Mucosa of gallbladder (tissue), 1 donor: ENCODE measurements at regions not wholly inside any gene's neighbourhood (a gene's known extent, or its start where the extent isn't known, plus 50 kb on each side); places are given as distances from the start of the nearest gene placed in this dataset.

ENCODE experiments used
- DNase-seq: peaks from one replicate; pipeline ENCODE4 v3.0.0-alpha.2; 2020; ENCODE audit warnings: low spot score
- donor health status: DM: no; HTN: no; CAD: no.

DNA sequence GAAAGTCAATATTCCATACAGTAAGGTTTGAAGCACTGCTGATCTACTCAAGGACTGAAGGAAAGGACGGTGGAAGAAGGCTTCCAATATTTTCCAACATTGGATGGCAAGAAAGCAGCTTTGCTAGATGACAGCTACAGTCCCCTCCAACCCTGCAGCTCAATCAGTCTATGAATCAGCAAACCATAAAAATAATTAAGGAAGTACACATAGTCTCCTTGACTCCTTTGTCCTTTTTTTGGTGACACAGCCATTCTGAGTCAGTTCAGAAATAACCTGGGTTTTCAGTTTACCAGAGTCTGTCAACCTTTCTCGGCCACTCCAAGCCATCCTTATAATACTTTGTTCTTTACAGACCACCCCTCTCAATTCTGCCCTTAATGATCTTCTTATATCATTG lies 232.5 kb downstream of the IBTK start:
- DNase-seq = no peak

DNA sequence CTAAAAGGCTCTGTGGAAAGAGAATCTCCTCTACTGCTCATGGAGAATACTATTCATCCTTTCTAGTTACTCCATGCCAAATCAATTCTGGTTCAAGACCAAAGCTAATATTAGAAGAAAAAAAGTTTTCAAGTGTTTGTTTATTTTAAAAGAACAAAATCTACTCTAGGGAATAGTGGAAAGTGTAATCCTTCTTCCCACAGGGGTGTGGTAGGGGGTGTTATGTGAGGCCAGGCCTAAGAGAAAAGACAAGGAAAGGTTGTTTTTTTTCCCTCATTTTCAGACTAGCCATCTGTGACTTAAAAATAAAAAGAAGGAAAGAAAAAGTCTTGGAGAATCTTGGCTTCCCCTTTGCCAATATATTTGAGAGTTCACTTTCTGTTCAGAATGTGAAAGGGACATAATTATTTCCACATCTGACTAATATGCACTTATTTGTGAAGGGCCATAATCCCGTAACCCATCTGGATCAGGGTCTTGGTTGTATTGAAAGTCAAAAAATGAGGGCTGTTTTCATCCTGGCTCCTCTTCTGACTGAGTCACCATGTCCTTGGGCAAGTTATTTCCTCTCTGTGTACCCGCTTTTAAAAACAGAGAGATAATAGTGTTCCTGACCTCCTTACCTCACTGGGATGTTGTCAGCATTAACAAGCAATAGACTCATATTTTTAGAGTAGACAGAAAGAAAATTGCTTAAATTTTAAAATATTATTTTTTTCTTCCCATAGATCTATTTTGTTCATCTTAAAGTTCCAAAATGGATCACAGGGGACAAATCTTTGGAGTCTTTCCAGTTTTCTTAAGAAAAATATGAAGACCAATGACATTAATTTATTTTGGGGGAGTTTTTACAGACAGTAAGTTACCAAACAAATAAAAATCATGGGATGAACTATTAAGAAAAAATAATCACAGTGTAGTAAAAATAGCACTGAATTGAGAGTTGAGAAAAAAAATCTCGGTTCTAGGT lies 233.7 kb downstream of the IBTK start:
- DNase-seq = no peak

DNA sequence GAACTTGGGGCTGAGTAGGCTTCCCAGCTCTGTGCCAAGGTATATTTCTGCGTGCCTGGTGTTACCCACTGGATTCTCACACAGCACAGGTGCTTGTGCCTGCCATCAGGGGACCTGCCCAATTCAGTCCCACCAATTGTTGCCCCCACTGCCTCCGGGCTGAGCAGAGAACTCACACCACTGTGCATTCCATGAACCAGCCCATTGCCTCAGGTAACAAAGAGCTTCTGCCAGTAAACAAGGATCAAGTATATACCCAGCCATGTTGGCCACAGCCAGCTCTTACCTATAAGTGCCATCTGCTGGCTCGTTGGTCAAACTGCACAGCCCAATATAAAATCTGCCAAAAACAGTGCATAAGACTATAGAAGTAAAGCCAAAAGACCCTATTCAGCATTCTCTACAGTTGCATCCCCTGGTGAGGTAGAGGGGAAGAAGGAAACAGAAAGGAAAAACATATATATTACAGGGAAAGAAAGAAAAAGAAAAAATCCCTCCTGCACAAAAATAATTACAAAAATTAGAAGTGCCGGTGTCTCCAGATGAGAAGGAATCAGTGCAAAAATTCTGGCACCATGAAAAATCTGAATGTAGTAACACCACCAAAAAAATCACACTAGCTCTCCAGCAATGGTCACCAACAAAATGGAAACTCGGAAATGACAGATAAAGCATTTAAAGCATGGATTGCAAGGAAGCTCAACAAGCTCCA lies 241.4 kb downstream of the IBTK start:
- no peak for DNase-seq

DNA sequence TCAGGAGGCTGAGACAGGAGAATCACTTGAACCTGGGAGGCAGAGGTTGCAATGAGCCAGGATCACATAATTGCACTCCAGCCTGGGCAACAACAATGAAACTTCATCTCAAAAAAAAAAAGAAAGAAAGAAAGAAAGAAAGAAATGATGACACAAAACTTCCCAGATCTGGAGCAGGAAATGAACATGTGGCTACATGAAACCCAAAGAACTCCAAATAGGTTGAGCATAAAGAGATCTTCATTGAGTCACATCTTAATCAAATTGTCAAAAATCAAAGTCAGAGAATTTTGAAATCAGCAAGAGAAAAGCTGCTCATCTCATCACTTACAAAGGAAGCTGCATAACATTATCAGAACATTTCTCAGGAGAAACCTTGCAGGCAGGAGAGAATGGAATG lies 247.0 kb downstream of the IBTK start:
- DNase-seq = no peak

DNA sequence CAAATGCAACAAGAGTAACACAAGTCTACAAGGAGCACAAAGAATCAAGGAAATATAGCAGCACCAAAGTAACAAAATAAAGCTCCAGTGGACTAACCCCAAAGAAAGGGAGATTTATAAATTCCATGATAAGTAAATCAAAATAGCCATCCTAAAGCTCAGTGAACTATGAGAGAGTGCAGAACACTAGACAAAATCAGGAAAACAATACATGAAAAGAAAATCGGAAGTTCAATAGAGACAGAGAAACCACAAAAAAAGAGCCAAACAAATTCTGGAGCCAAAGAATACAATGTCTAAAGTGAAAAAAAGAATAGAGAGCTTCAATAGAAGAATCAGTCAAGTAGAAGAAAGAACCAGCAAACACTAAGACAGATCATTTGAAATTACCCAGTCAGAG lies 247.3 kb upstream of the TENT5A start:
- no peak for DNase-seq

DNA sequence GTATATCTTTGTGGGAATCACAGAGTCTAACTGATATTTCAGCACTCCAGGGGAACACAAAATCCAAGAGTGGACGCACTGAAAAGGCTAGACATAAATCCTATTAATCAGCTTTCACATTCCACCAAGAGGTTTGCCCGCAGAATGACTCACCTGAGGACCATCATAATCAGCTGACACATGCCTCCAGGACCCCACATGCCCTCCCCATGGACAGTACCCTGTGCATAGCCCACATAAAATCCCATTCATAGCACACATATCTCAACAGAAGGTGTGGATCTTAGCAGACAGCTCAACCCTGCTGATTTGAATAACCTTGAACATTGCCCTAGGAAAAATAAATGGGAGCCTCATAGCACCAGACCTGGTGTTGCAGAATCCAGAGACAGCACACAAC lies 246.8 kb upstream of the TENT5A start:
- DNase-seq = no peak

DNA sequence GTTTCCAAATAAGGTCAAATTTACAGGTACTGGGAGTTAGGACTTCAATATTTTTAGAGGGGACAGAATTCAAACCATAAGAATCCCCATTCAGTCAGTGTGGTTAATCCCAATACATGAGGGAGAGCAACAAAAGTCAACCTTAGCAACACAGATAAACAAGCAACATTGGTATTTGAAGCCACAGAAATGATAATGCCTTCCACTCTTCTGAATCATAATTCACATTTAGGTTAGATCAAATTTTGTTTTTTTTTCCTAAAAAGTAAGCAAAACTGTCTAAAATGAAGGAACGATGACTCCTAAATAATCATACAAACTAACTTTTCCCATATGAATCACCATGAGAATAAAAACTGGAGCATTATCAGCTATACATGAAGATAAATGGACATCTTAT lies 246.0 kb upstream of the TENT5A start:
- no peak for DNase-seq

DNA sequence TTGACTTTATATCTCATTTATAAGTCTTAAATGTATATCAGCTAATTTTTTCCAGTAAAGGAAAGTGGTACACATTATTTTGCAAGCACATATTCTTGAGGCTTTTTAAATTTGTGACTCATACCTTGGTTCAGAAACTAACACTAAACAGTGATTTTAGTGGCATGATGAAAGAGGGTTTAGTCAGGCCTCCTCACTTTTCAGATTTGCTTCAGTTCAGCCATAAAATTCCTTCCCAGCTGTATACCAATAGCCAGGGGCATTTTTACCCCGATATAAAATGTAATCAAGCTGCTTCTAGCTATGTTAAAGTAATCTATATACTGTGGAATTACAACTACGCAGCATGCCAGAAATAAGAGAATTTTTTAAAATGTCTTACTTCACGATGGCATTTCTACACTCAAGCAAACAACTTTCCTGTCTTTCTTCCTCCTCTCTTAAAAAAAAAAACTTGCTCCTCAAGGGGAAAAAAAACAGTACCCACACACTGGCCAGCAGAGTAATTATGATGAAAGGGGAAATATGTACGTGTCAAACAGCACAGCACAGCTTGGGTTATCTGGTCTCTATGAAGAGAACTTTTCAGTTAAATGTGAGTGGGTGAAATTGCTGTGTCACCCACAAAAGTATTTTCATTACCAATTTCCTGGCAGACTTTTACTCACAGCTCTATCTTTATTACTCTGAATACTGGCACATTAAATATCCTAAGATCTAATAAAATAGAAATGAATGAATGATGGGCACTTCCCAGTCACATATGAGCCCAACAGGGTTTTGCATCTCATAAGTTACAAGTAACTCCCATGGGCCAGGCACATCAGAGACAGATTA lies 244.8 kb upstream of the TENT5A start:
- DNase-seq = no peak

DNA sequence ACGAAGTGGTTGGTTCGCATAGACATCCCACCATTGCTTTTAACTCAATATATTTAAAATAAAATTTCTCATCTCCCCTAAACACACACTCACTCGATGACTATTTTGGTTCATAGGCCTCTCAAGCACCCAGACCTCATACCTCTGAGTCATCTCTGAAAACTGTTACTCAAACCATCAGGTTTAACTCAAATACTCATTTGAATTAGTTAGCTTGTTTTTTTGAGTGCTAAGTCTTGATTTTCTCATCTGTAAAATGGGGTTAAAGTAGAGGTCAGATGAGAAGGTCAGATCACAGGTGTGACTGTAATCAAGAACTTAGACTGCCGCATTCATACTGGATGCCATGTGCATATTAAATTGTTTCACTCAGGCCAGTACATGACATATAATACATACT lies 243.9 kb upstream of the TENT5A start:
- no peak for DNase-seq

DNA sequence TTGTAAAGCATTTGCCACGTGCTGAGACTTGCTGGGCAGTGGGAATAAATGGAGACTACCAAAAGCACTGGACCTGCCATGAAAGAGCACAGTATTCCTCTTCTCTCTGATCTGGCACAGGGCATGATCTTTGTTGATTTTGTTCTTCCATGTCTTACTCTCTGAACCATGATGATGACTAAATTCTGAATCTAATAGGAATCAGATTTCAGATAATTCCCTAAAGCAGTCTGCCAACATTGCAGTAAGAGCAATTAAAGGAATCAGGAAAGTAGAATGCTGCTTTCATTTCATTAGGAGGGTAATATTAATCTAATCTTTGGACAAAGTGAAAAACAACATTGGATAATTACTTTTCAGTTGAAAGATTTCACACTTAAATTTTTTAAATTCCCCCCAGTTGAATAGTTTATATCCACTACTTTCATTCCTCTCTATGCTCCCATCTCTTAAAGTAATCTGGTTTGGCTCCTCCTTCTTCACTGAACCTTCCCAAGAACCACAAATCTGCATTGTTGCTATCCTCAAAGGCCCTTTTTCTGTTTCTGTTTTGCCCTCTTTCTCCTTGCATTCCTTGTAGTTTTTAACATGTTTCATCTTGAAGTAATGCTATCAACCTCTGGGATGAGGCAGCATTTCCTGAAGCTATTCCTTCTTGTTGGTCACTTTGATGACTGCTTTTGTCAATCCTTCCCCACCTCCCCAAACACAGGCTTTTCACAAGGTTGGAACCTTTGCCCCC lies 243.2 kb upstream of the TENT5A start:
- no peak for DNase-seq

DNA sequence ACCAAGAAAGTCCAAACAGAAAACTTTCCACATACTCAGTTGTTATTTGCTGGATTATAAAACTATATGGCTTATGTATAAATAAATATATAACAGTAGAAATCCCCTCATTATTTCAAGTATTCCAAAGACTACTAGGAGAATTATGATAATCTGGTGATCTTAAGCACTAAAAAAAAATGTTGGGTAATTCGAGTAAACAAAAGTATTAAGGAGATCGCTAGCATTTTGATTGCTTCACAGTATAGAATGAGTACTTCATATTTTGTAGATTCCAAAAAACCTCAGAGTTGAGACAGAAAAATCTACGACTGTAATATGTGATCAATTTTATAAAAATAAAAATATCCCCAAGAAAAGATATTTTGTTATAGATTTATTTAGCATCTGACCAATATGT lies 236.4 kb upstream of the TENT5A start:
- DNase-seq = no peak

DNA sequence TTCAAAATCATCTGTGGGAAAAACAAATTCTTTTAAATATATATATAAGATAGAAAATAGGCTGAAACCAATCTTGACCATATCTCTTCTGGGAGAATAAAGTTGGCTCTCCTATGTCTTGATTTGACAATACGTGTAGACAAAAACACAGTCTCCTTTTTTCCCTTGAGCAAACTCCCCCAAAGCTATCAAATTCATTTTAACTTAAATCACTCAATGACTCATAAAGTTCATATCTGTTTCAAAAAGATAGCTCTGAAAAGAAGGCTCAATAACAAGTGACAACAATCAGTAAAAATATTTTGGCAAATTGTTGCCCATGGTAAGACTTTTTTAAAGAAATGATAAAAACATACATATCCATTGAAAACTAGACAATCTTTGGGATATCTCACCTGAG lies 236.0 kb upstream of the TENT5A start:
- no peak for DNase-seq

DNA sequence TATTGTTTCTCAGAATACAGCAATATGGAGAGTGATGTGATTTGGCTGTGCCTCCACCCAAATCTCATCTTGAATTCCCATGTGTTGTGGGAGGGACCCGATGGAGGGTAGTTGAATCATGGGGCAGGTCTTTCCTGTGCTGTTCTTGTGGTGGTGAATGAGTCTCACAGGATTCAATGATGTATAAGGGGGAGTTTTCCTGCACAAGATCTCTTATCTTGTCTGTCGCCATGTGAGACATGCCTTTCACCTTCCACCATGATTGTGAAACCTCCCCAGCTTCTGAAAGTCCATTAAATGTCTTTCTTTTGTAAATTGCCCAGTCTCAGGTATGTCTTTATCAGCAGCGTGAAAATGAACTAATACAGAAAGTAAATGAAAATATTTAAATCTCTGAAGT lies 234.8 kb upstream of the TENT5A start:
- no peak for DNase-seq

DNA sequence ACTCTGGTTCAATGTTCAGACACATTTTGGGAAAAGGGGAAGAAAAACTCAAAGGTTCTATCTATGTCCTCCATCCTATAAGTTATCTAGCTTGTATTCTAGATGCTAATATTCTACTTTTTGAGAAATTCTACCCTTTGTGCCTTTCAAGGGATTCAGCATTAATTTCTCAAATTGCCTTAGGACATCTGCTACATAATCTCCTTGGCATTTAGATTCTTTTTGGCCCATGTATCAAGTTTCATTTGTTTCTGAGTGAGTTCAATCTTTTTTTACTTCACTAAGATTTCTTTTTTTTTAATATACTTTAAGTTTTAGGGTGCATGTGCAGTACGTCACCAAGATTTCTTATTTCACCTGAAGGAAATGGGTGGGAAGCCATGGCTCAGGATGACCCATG lies 232.7 kb upstream of the TENT5A start:
- DNase-seq = no peak

DNA sequence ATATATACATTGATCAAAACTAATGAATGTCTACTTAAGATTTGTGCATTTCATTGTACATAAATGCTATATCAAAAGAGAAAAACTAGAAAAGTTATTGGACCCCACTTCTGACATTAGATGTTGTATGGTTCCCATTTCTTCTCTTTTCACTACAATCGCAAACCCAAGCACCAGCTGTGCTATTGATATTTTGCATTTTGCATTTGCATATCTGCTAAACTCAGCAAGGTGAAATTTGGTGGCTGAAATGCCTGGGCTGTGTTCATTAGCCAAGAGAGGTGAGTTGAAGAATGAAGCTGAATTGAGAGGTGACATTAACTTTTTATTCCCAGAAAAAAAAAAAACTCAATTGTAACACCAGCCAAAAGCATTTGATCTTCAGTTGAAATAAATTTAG lies 232.1 kb upstream of the TENT5A start:
- DNase-seq = no peak

DNA sequence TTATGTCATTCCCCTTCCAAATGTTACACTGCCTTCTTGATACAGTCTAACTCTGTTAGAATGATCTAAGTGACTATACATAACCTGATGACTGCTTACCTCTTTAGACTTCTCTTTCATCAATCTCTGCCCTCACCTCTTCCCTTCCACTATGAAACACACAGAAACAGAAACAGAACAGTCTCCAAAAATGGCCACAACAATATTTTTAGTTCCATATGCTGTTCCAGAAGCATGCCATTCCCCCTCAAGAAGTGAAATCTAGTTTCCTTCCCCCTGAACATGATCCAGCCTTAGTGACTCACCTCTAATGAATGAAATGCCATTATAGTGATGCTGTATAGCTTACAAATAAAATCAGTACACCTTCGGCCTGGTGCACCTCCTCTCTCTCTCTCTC lies 229.3 kb upstream of the TENT5A start:
- no peak for DNase-seq

DNA sequence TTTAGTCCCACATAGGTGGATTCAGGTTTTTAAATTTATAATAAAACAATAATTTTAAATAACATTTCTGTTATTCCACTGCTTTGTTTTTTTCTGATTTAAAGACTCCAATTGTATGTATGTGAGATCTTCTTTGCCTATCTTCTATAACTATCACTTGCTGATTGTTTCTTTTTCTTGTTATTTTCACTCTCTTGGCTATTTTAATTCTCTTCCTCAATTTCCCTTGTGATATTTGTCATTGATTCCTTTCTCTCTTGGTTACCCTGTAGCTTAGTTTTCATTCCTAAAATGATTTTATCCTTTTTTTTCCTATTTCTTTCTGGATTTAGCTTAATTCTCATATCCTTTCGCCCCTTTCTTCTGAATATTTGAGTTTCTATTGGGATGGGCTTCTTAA lies 227.3 kb upstream of the TENT5A start:
- DNase-seq = no peak

DNA sequence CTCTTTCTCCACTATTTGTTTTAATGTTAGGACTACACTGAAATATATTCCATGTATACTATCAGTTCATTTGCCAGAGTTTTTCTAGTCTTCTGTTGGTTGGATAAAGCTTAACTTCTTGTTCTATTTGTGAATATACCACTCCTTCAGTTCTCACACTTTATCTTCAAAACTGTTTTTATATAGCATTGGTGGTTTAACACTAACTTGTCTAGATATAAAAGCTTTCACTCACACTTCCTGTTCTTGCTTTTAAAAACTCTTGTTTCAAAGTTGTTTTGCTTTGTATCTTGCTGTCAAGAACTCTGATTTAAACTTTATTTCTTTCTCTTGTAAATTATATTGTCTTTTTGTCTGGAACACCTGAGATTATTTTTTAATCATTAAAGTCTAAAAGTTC lies 226.8 kb upstream of the TENT5A start:
- DNase-seq = no peak

DNA sequence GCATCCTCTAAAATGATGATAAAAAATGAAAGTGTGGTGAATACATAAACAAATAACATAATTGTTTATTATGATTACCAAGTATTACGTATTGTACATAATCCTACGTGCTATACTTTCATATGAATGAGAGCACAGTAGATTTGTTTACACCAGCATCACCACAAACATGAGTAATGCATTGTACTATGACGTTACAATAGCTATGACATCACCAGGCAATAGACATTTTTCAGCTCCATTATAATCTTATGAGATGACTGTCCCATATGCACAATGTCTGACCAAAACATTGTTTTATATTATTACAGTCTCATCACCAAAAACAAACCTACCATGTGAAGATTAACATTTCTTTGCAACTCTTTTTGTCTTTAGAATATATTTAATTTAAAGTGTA lies 225.7 kb upstream of the TENT5A start:
- DNase-seq = no peak

DNA sequence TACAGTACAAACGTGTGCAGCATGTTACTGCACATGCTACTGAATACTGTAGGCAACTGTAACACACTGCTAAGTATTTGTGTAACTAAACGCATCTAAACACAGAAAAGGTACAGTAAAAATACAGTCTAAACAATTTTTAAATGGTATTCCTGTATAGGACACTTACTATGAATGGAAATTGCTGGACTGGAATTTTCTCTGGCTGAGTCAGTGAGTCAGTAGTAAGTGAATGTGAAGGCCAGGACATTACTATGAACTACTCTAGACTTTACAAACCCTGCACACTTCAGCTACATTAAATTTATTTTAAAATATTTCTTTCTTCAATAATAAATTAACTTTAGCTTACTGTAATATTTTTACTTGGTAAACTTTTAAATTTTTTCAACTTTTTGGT lies 225.0 kb upstream of the TENT5A start:
- no peak for DNase-seq

DNA sequence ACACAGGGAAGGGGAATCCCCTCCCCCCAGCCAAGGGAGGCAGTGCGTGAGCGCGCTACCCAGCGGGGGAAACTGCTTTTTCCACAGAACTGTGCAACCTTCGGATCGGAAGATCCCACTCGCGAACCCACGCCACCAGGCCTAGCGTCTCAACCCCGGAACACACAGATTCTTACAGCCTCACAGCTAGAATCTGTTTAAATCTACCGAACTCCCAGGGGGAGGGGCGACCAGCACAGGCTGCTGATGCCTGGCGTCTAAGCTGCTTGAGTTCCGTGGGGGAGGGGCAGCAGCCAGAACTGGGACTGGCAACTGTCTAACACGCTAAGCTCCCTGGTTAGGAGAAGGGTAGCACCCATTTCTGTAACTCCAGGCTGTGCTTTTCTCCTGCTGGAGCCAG lies 217.3 kb upstream of the TENT5A start:
- DNase-seq = no peak

DNA sequence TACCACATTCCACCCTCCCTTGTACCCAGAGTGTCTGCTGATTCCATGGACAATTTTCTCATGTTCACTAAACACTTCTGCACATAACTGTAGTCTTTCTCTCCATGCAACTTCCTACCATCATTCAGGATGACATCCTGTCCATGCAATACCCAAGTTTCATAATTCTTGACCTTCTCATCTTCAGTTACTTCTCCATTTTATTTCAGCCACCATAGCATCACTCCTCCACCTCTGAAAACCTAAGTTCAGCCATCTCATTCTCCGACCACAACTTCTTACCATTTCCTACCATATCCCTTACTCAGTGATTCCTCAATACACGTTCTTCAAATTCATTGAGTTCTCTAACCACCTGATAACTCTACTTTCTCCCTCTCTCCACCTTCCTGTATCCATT lies 216.5 kb upstream of the TENT5A start:
- no peak for DNase-seq
